ENCODE measurements at regions not wholly inside any gene's neighbourhood (a gene's known extent, or its start where the extent isn't known, plus 50 kb on each side); places are given as distances from the start of the nearest gene placed in this dataset.

GRCh38 chr3:166013073-166013679 is 176.0 kb upstream of the BCHE start:
- TF ChIP-seq CTCF (conservative IDR thresholded peaks at IDR 0.05 in 1 of 2, IDR thresholded peaks at IDR 0.05 in 1 of 2; ENCODE audit: extremely low read depth in 1 of 2, insufficient read depth in 1 of 2, low read depth in 1 of 2, low read length in 2 of 2) (peak; percentile 51 to 58), EZH2 (IDR thresholded peaks at IDR 0.05; ENCODE audit: borderline replicate concordance, low read length) (no peak)

Data from mammary epithelial cell (primary cell).